ENCODE measurements at regions not wholly inside any gene's neighbourhood (a gene's known extent, or its start where the extent isn't known, plus 50 kb on each side); places are given as distances from the start of the nearest gene placed in this dataset.

DNA sequence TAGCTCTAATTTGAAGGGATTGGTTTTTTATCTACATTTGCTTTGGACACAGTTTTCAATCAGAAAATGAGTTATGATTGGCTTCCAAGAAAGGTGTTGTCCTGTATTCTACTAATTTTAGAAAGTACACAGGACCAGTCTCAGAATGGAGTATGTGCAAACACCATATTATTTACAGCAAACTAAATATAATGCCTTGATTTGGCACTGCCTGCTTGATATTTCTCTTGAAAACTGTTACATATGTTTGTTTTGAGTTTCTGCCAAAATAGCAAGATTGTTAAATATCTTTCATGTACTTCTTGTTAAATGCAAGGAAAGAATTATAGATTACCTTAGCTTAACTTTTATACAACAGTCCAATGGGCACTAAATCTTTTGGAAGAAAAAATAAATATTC is 694.9 kb downstream of the KCNJ3 start:
- TF ChIP-seq, protein P1, sequence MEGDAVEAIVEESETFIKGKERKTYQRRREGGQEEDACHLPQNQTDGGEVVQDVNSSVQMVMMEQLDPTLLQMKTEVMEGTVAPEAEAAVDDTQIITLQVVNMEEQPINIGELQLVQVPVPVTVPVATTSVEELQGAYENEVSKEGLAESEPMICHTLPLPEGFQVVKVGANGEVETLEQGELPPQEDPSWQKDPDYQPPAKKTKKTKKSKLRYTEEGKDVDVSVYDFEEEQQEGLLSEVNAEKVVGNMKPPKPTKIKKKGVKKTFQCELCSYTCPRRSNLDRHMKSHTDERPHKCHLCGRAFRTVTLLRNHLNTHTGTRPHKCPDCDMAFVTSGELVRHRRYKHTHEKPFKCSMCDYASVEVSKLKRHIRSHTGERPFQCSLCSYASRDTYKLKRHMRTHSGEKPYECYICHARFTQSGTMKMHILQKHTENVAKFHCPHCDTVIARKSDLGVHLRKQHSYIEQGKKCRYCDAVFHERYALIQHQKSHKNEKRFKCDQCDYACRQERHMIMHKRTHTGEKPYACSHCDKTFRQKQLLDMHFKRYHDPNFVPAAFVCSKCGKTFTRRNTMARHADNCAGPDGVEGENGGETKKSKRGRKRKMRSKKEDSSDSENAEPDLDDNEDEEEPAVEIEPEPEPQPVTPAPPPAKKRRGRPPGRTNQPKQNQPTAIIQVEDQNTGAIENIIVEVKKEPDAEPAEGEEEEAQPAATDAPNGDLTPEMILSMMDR (conservative IDR thresholded peaks at IDR 0.05; ENCODE audit: low read depth, low read length) = no peak
- no peak for TF ChIP-seq EZH2 (IDR thresholded peaks at IDR 0.05; ENCODE audit: low read length, unreplicated experiment)
